SK-N-SH (cell line): ENCODE measurements at regions not wholly inside any gene's neighbourhood (a gene's known extent, or its start where the extent isn't known, plus 50 kb on each side); places are given as distances from the start of the nearest gene placed in this dataset.

Source experiments
- CTCF ChIA-PET: fragments of 300-600, 350-600 bp; formaldehyde crosslinking; extraction: SDS; loops from one replicate; lab custom pipeline; 2021; lab: Yijun Ruan, JAX
- POLR2A ChIA-PET: fragments of 350-600 bp; sonication (Branson Sonifier 250); formaldehyde crosslinking; extraction: SDS; loops from one replicate; lab custom pipeline; 2020; ENCODE audit warnings: antibody characterized with exemption, inconsistent platforms; lab: Yijun Ruan, JAX
- DNase-seq: peaks from one replicate; pipeline ENCODE4 v3.0.0; 2012
- H2AFZ ChIP-seq: fragments of 200-600 bp; sonication (generic); 2 replicates; pipeline ENCODE4 v1.8.1; 2016; ENCODE audit warnings: antibody characterized with exemption, mild to moderate bottlenecking, low read depth
- H3F3A ChIP-seq: fragments of 200-600 bp; sonication (generic); replicated peaks from 2 replicates; pipeline ENCODE3; 2016; ENCODE audit warnings: antibody characterized with exemption, mild to moderate bottlenecking; ENCODE audit not compliant: insufficient read depth
- H3K27ac ChIP-seq, 2 experiments: fragments of 200-500 bp in 1 of 2; fragments of 200-600 bp in 1 of 2; sonication (Bioruptor generic) in 1 of 2; sonication (generic), shearing (Covaris generic) in 1 of 2; 2 replicates each; pipeline versions ENCODE4 v1.5.1 to v1.6.1; 2014 to 2016; ENCODE audit warnings: low read depth in 2 of 2, inconsistent platforms in 1 of 2, low read length in 1 of 2, mild to moderate bottlenecking in 1 of 2, mixed read lengths in 1 of 2
- H3K27me3 ChIP-seq: fragments of 200-600 bp; sonication (generic), shearing (Covaris generic); 2 replicates; pipeline ENCODE4 v1.6.1; 2016; ENCODE audit warnings: mixed run types; ENCODE audit not compliant: insufficient read depth
- H3K36me3 ChIP-seq, 2 experiments: fragments of 200-500 bp in 1 of 2; fragments of 200-600 bp in 1 of 2; sonication (Bioruptor generic) in 1 of 2; sonication (generic) in 1 of 2; replicated peaks in 1 of 2; 2 replicates each; pipeline versions ENCODE3 to v1.5.1; 2014 to 2016; ENCODE audit warnings: low read length in 1 of 2, mild to moderate bottlenecking in 1 of 2; ENCODE audit not compliant: insufficient read depth in 2 of 2, control insufficient read depth in 1 of 2
- H3K4me1 ChIP-seq, 2 experiments: fragments of 200-500 bp in 1 of 2; fragments of 200-600 bp in 1 of 2; sonication (Bioruptor generic) in 1 of 2; sonication (generic), shearing (Covaris generic) in 1 of 2; 2 replicates each; pipeline versions ENCODE4 v1.5.1 to v1.6.1; 2014 to 2016; ENCODE audit warnings: low read depth in 1 of 2, low read length in 1 of 2, mixed run types in 1 of 2; ENCODE audit not compliant: insufficient read depth in 2 of 2, control insufficient read depth in 1 of 2
- H3K4me2 ChIP-seq: fragments of 200-600 bp; sonication (generic), shearing (Covaris generic); 2 replicates; pipeline ENCODE4 v1.6.1; 2017; ENCODE audit warnings: mixed run types
- H3K4me3 ChIP-seq, 2 experiments: fragments of 200-500 bp in 1 of 2; fragments of 200-600 bp in 1 of 2; sonication (Bioruptor generic) in 1 of 2; sonication (generic), shearing (Covaris generic) in 1 of 2; 2 replicates each; pipeline versions ENCODE4 v1.5.1 to v1.8.1; 2014 to 2016; ENCODE audit warnings: low read depth in 2 of 2, inconsistent platforms in 1 of 2, low read length in 1 of 2, mild to moderate bottlenecking in 1 of 2, mixed read lengths in 1 of 2, moderate library complexity in 1 of 2
- H3K79me2 ChIP-seq: fragments of 200-600 bp; sonication (generic); 2 replicates; pipeline ENCODE4 v1.8.1; 2017; ENCODE audit warnings: mild to moderate bottlenecking; ENCODE audit not compliant: insufficient read depth
- H3K9ac ChIP-seq: fragments of 200-600 bp; sonication (generic); 2 replicates; pipeline ENCODE4 v1.6.1; 2017; ENCODE audit warnings: mixed run types
- H3K9me2 ChIP-seq: fragments of 200-600 bp; sonication (generic); 2 replicates; pipeline ENCODE4 v1.6.1; 2017; ENCODE audit warnings: mixed run types
- H3K9me3 ChIP-seq: fragments of 200-600 bp; sonication (generic); 2 replicates; pipeline ENCODE4 v1.6.1; 2017; ENCODE audit warnings: mixed run types, mild to moderate bottlenecking, moderate library complexity
- H4K20me1 ChIP-seq: fragments of 200-600 bp; sonication (generic); 2 replicates; pipeline ENCODE4 v1.6.1; 2017; ENCODE audit warnings: mild to moderate bottlenecking, mixed run types; ENCODE audit not compliant: insufficient read depth
- ELF1 ChIP-seq: IDR thresholded peaks from 2 replicates; pipeline ENCODE4 v1.4.0; 2012
- EP300 ChIP-seq, 2 experiments: IDR thresholded peaks; 2 replicates each; pipeline versions ENCODE4 v1.4.0 to v1.6.1; 2012; ENCODE audit warnings: borderline replicate concordance in 1 of 2, low read depth in 1 of 2, low read length in 1 of 2
- EZH2phosphoT487 ChIP-seq: fragments of 200-600 bp; sonication (generic); IDR thresholded peaks from 2 replicates; pipeline ENCODE4 v1.6.1; 2017; ENCODE audit warnings: low read depth, mixed run types, mild to moderate bottlenecking, antibody characterized with exemption, moderate library complexity, borderline replicate concordance
- FOXJ3 ChIP-seq: sonication (generic); formaldehyde crosslinking; IDR thresholded peaks from 2 replicates; pipeline ENCODE4 v1.5.1; 2020; ENCODE audit warnings: mild to moderate bottlenecking, missing genetic modification reagents
- GATA2 ChIP-seq: sonication (generic); formaldehyde crosslinking; IDR thresholded peaks from 2 replicates; pipeline ENCODE4 v1.5.0; 2020; ENCODE audit warnings: mild to moderate bottlenecking, missing genetic modification reagents
- MEF2A ChIP-seq: IDR thresholded peaks from 2 replicates; pipeline ENCODE4 v1.4.0; 2012; ENCODE audit warnings: low read depth, borderline replicate concordance
- RCOR1 ChIP-seq: fragments of 150-350 bp; IDR thresholded peaks from 2 replicates; pipeline ENCODE4 v1.6.1; 2017; ENCODE audit warnings: antibody characterized with exemption, low read length
- RXRA ChIP-seq: IDR thresholded peaks from 2 replicates; pipeline ENCODE4 v1.4.0; 2012; ENCODE audit warnings: low read depth, mild to moderate bottlenecking, borderline replicate concordance
- TAF1 ChIP-seq: IDR thresholded peaks from 2 replicates; pipeline ENCODE4 v1.6.1; 2012; ENCODE audit warnings: low read depth, mild to moderate bottlenecking, low read length, moderate library complexity, borderline replicate concordance
- TCF12 ChIP-seq: IDR thresholded peaks from 2 replicates; pipeline ENCODE4 v1.4.0; 2012
- WGBS: methylation state at CpG from one replicate; pipeline ENCODE4 v1.1.6; 2017; ENCODE audit warnings: low lambda C conversion rate; 5-methylcytosine and 5-hydroxymethylcytosine counted together
- TF ChIP-seq, protein P1 (sequence below): IDR thresholded peaks from 2 replicates; pipeline ENCODE4 v1.6.1; 2012; ENCODE audit warnings: mild to moderate bottlenecking, low read depth, low read length, moderate library complexity
- TF ChIP-seq, protein P2 (sequence below): fragments of 150-350 bp; IDR thresholded peaks from 2 replicates; pipeline ENCODE4 v1.6.1; 2017; ENCODE audit warnings: antibody characterized with exemption, low read length, low read depth, borderline replicate concordance
- TF ChIP-seq, protein P3 (sequence below): IDR thresholded peaks from 2 replicates; pipeline ENCODE4 v1.4.0; 2012; ENCODE audit warnings: low read depth

GRCh38 chr6:23277521-23278179 is 708.3 kb downstream of the HDGFL1 start:
- no peaks in the 10 kb centered on the region for H3K9me3 ChIP-seq
- H3F3A ChIP-seq, result no peaks in the 10 kb centered on the region
- H2AFZ ChIP-seq, result no peak overlapping the region
- POLR2A ChIA-PET, result no interaction called here
- CTCF ChIA-PET, result no interaction called here
- no peak overlapping the region for H3K9ac ChIP-seq
- peak; percentile 26 for DNase-seq
- no peak overlapping the region for H3K4me3 ChIP-seq
- WGBS, result 47% methylated on average over 4 of the region's 4 CpGs
- H4K20me1 ChIP-seq, result no peaks in the 10 kb centered on the region
- peaks cover 0 to 17% of the 10 kb centered on the region in 2 experiments; a peak in 2 of 4 replicates for H3K4me1 ChIP-seq
- H3K36me3 ChIP-seq, result no peaks in the 10 kb centered on the region
- peak; percentile 77 for TF ChIP-seq GATA2 (CRISPR knock-in tag)
- no peak for TF ChIP-seq ELF1
- TF ChIP-seq RCOR1, result peak; percentile 54; the same call in 1 of the 2 replicates
- no peak for TF ChIP-seq MEF2A
- no peak for TF ChIP-seq RXRA
- TF ChIP-seq FOXJ3 (CRISPR knock-in tag), result peak; percentile 68; the same call in 1 of the 2 replicates
- peak in 1 of 2 experiments; percentile 77; a peak in 1 of 4 replicates for TF ChIP-seq EP300 (IDR thresholded peaks at IDR 0.05; ENCODE audit: borderline replicate concordance in 1 of 2, low read depth in 1 of 2, low read length in 1 of 2)
- no peak overlapping the region for H3K4me2 ChIP-seq
- H3K27me3 ChIP-seq, result no peaks in the 10 kb centered on the region
- peak overlapping the region in 1 of 2 experiments; percentile 81; a peak in 2 of 4 replicates for H3K27ac ChIP-seq
- no peaks in the 10 kb centered on the region for H3K79me2 ChIP-seq
- no peaks in the 10 kb centered on the region for H3K9me2 ChIP-seq

- CTCF ChIA-PET, result no interaction called here
- H3K4me3 ChIP-seq, result no peak overlapping the region
- WGBS, result 88% methylated on average over 2 of the region's 2 CpGs
These were observed 708.8 kb downstream of the HDGFL1 start for GRCh38 chr6:23278180-23278532.

More at GRCh38 chr6:23278180-23278532, 708.8 kb downstream of the HDGFL1 start:
- no peak for DNase-seq
- Histone ChIP-seq H4K20me1 (no peaks in the 10 kb centered on the region), H3K27ac (peak overlapping the region in 1 of 2 experiments; percentile 81; a peak in 2 of 4 replicates), H3K4me2 (no peak overlapping the region), H2AFZ (no peak overlapping the region), H3K79me2 (no peaks in the 10 kb centered on the region)
- TF ChIP-seq, protein P1, sequence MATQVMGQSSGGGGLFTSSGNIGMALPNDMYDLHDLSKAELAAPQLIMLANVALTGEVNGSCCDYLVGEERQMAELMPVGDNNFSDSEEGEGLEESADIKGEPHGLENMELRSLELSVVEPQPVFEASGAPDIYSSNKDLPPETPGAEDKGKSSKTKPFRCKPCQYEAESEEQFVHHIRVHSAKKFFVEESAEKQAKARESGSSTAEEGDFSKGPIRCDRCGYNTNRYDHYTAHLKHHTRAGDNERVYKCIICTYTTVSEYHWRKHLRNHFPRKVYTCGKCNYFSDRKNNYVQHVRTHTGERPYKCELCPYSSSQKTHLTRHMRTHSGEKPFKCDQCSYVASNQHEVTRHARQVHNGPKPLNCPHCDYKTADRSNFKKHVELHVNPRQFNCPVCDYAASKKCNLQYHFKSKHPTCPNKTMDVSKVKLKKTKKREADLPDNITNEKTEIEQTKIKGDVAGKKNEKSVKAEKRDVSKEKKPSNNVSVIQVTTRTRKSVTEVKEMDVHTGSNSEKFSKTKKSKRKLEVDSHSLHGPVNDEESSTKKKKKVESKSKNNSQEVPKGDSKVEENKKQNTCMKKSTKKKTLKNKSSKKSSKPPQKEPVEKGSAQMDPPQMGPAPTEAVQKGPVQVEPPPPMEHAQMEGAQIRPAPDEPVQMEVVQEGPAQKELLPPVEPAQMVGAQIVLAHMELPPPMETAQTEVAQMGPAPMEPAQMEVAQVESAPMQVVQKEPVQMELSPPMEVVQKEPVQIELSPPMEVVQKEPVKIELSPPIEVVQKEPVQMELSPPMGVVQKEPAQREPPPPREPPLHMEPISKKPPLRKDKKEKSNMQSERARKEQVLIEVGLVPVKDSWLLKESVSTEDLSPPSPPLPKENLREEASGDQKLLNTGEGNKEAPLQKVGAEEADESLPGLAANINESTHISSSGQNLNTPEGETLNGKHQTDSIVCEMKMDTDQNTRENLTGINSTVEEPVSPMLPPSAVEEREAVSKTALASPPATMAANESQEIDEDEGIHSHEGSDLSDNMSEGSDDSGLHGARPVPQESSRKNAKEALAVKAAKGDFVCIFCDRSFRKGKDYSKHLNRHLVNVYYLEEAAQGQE, result no peak
- TF ChIP-seq, protein P2, sequence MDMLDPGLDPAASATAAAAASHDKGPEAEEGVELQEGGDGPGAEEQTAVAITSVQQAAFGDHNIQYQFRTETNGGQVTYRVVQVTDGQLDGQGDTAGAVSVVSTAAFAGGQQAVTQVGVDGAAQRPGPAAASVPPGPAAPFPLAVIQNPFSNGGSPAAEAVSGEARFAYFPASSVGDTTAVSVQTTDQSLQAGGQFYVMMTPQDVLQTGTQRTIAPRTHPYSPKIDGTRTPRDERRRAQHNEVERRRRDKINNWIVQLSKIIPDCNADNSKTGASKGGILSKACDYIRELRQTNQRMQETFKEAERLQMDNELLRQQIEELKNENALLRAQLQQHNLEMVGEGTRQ, result no peak
- TF ChIP-seq, protein P3, sequence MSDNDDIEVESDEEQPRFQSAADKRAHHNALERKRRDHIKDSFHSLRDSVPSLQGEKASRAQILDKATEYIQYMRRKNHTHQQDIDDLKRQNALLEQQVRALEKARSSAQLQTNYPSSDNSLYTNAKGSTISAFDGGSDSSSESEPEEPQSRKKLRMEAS, result no peak
- TF ChIP-seq TAF1 (no peak), FOXJ3 (CRISPR knock-in tag) (peak; percentile 7; the same call in 1 of the 2 replicates), EZH2phosphoT487 (no peak), TCF12 (no peak)
- TF ChIP-seq, all 33 proteins: peak for 1
- Histone ChIP-seq H3K9me3 (no peaks in the 10 kb centered on the region), H3K36me3 (no peaks in the 10 kb centered on the region), H3K27me3 (no peaks in the 10 kb centered on the region), H3K4me1 (peaks cover 0 to 17% of the 10 kb centered on the region in 2 experiments; a peak in 2 of 4 replicates), H3K9ac (no peak overlapping the region), H3F3A (no peaks in the 10 kb centered on the region), H3K9me2 (no peaks in the 10 kb centered on the region)
- POLR2A ChIA-PET, result no interaction called here
